ENCODE measurements at regions not wholly inside any gene's neighbourhood (a gene's known extent, or its start where the extent isn't known, plus 50 kb on each side); places are given as distances from the start of the nearest gene placed in this dataset.

GRCh38 chr2:228507231-228507824 is 325.8 kb upstream of the SPHKAP start:
- no peak for TF ChIP-seq CTCF (IDR thresholded peaks at IDR 0.05)
- TF ChIP-seq POLR2A (IDR thresholded peaks at IDR 0.05), result no peak

Measured in Peyer's patch (tissue), 4 donors.